ENCODE measurements at regions not wholly inside any gene's neighbourhood (a gene's known extent, or its start where the extent isn't known, plus 50 kb on each side); places are given as distances from the start of the nearest gene placed in this dataset.

DNA sequence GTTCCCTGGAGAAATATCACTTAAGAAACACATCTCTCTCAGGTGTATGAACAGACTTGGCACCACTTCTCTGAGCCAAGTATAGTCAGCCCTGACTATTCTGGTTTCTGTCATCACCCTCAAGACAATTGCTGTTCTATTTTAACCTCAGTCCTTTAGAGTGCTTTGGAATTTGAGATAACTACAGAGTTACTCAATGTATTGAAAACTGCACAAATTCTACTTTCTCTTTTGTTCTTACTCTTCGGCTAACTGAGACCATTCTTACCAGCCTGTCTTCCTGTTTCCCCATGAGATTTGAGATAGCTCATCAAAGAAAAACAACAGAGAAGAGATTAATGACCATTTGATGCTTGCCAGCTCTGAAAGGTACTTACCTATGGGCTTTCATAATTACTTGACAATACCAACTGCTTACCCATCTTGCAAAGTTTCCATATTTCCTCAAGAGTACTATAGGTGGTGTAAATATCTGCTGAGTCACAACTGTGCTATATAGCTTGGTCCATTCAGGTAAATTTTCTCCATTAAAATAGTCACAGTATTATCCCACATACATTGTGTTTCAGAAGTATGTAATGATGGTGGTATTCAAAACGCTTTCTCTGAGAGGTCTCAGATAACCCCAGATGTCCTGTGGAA lies 467.5 kb upstream of the CHST9 start:
- no peaks in the 10 kb centered on the region for H3K27me3 ChIP-seq (ENCODE audit: control insufficient read depth, insufficient read depth, low read length)
- H3K79me2 ChIP-seq, result no peaks in the 10 kb centered on the region
- H3K27ac ChIP-seq, result no peak overlapping the region
- H3K9ac ChIP-seq, result no peak overlapping the region
- no peaks in the 10 kb centered on the region for H3K9me3 ChIP-seq (ENCODE audit: control insufficient read depth, low read length)
- H3K4me1 ChIP-seq, result no peaks in the 10 kb centered on the region
- H3K4me2 ChIP-seq (ENCODE audit: low read length), result no peak overlapping the region
- no peak overlapping the region for H3K4me3 ChIP-seq (ENCODE audit: low read depth, low read length)
- H3K36me3 ChIP-seq (ENCODE audit: control insufficient read depth, insufficient read depth, low read length), result no peaks in the 10 kb centered on the region
- TF ChIP-seq CTCF (IDR thresholded peaks at IDR 0.05), result no peak
- H2AFZ ChIP-seq, result no peak overlapping the region

GRCh38 chr18:27649621-27650020 lies 464.5 kb upstream of the CHST9 start:
- H3K9ac ChIP-seq, result no peak overlapping the region
- no peaks in the 10 kb centered on the region for H3K36me3 ChIP-seq (ENCODE audit: control insufficient read depth, insufficient read depth, low read length)
- no peak overlapping the region for H3K4me2 ChIP-seq (ENCODE audit: low read length)
- no peak overlapping the region for H3K27ac ChIP-seq
- H3K4me3 ChIP-seq (ENCODE audit: low read depth, low read length), result no peak overlapping the region
- H3K79me2 ChIP-seq, result no peaks in the 10 kb centered on the region
- no peak for TF ChIP-seq CTCF (IDR thresholded peaks at IDR 0.05)
- no peaks in the 10 kb centered on the region for H3K9me3 ChIP-seq (ENCODE audit: control insufficient read depth, low read length)
- H2AFZ ChIP-seq, result no peak overlapping the region
- H3K4me1 ChIP-seq, result no peaks in the 10 kb centered on the region
- H3K27me3 ChIP-seq (ENCODE audit: control insufficient read depth, insufficient read depth, low read length), result no peaks in the 10 kb centered on the region

DNA sequence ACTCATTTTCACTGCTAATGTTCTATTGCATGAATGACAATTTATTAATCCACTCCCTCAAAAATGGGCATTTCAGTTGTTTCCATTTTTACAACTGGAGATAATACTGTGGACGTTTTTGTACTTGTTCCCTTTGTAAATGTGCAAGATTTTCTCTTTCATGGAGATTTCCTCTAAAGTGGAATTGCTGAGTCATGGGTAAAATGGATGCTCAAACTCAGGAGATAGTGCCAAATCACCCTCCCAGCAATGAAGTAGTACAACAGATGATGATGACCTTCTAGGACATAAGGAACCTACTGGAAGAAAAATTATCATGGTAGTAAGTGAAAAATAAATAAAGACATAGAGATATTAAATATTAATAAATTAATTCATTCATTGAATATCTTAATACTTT lies 460.8 kb upstream of the CHST9 start:
- Histone ChIP-seq H2AFZ (no peak overlapping the region), H3K4me2 (ENCODE audit: low read length) (no peak overlapping the region), H3K79me2 (no peaks in the 10 kb centered on the region), H3K27ac (no peak overlapping the region), H3K27me3 (ENCODE audit: control insufficient read depth, insufficient read depth, low read length) (no peaks in the 10 kb centered on the region), H3K4me1 (no peaks in the 10 kb centered on the region), H3K4me3 (ENCODE audit: low read depth, low read length) (no peak overlapping the region), H3K9ac (no peak overlapping the region), H3K36me3 (ENCODE audit: control insufficient read depth, insufficient read depth, low read length) (no peaks in the 10 kb centered on the region), H3K9me3 (ENCODE audit: control insufficient read depth, low read length) (no peaks in the 10 kb centered on the region)
- TF ChIP-seq CTCF (IDR thresholded peaks at IDR 0.05), result no peak

- Histone ChIP-seq H3K27me3 (ENCODE audit: control insufficient read depth, insufficient read depth, low read length) (no peaks in the 10 kb centered on the region), H3K4me2 (ENCODE audit: low read length) (no peak overlapping the region), H3K9ac (no peak overlapping the region), H3K4me1 (no peaks in the 10 kb centered on the region), H3K79me2 (no peaks in the 10 kb centered on the region), H3K4me3 (ENCODE audit: low read depth, low read length) (no peak overlapping the region), H3K9me3 (ENCODE audit: control insufficient read depth, low read length) (no peaks in the 10 kb centered on the region), H2AFZ (no peak overlapping the region), H3K36me3 (ENCODE audit: control insufficient read depth, insufficient read depth, low read length) (no peaks in the 10 kb centered on the region), H3K27ac (no peak overlapping the region)
- no peak for TF ChIP-seq CTCF (IDR thresholded peaks at IDR 0.05)
Observed at GRCh38 chr18:27636576-27637085, 451.5 kb upstream of the CHST9 start.

DNA sequence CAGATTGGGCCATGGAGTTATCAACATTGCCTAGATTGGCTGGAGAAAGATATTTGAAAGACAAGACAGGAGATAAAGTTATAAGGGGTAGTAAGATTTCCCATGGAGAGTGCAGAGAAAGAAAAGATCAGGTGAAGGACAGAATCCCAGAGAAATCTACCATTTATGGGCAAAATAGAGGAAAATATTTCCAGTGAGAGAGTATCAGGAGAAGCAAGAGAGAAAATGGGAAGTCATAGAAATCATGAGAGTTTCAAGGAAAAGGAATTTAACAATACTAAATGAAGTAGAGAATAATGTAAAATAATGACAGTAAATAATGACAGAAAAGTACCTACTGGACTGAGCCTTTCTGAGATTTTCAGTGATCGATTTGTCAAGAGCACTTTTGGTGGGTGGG lies 447.6 kb upstream of the CHST9 start:
- Histone ChIP-seq H3K4me3 (ENCODE audit: low read depth, low read length) (no peak overlapping the region), H3K4me1 (no peaks in the 10 kb centered on the region), H3K27me3 (ENCODE audit: control insufficient read depth, insufficient read depth, low read length) (no peaks in the 10 kb centered on the region), H3K79me2 (no peaks in the 10 kb centered on the region), H3K27ac (no peak overlapping the region), H3K4me2 (ENCODE audit: low read length) (no peak overlapping the region), H2AFZ (no peak overlapping the region), H3K9ac (no peak overlapping the region), H3K9me3 (ENCODE audit: control insufficient read depth, low read length) (no peaks in the 10 kb centered on the region), H3K36me3 (ENCODE audit: control insufficient read depth, insufficient read depth, low read length) (no peaks in the 10 kb centered on the region)
- TF ChIP-seq CTCF (IDR thresholded peaks at IDR 0.05), result no peak

All from parathyroid adenoma (tissue), 2 donors.